B cell (primary cell): ENCODE measurements at regions not wholly inside any gene's neighbourhood (a gene's known extent, or its start where the extent isn't known, plus 50 kb on each side); places are given as distances from the start of the nearest gene placed in this dataset.

ENCODE experiments used
- EZH2 ChIP-seq: IDR thresholded peaks from 2 replicates; pipeline ENCODE4 v1.6.1; 2012; ENCODE audit warnings: borderline replicate concordance, low read depth, mild to moderate bottlenecking, moderate library complexity, low read length; ENCODE audit not compliant: insufficient read depth, poor library complexity, severe bottlenecking
- TF ChIP-seq, protein P1 (sequence below): fragments of 200-600 bp; IDR thresholded peaks from one replicate; pipeline ENCODE4 v1.8.0; 2022; ENCODE audit warnings: antibody characterized with exemption, mild to moderate bottlenecking

- TF ChIP-seq, protein P1, sequence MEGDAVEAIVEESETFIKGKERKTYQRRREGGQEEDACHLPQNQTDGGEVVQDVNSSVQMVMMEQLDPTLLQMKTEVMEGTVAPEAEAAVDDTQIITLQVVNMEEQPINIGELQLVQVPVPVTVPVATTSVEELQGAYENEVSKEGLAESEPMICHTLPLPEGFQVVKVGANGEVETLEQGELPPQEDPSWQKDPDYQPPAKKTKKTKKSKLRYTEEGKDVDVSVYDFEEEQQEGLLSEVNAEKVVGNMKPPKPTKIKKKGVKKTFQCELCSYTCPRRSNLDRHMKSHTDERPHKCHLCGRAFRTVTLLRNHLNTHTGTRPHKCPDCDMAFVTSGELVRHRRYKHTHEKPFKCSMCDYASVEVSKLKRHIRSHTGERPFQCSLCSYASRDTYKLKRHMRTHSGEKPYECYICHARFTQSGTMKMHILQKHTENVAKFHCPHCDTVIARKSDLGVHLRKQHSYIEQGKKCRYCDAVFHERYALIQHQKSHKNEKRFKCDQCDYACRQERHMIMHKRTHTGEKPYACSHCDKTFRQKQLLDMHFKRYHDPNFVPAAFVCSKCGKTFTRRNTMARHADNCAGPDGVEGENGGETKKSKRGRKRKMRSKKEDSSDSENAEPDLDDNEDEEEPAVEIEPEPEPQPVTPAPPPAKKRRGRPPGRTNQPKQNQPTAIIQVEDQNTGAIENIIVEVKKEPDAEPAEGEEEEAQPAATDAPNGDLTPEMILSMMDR = no peak
- no peak for TF ChIP-seq EZH2
These were observed 250.2 kb upstream of the MIR17HG start for GRCh38 chr13:91097269-91097668.
